Dedifferentiated amniotic fluid mesenchymal stem cell (primary cell): ENCODE measurements at regions not wholly inside any gene's neighbourhood (a gene's known extent, or its start where the extent isn't known, plus 50 kb on each side); places are given as distances from the start of the nearest gene placed in this dataset.

ENCODE experiments used
- DNase-seq: peaks from one replicate; pipeline ENCODE4 v3.0.0-alpha.2; 2016; ENCODE audit errors: extremely low spot score

GRCh38 chr2:176813156-176813555, 399.4 kb upstream of the HNRNPA3 start:
- DNase-seq: no peak

GRCh38 chr2:176813621-176814049, 399.0 kb upstream of the HNRNPA3 start:
- DNase-seq: no peak

GRCh38 chr2:176814274-176814673, 398.3 kb upstream of the HNRNPA3 start:
- no peak for DNase-seq

- DNase-seq: peak; percentile 30
These were observed 397.7 kb upstream of the HNRNPA3 start for GRCh38 chr2:176814740-176815367.

- DNase-seq: no peak
These were observed 395.5 kb upstream of the HNRNPA3 start for GRCh38 chr2:176817061-176817565.

GRCh38 chr2:176818076-176818475, 394.5 kb upstream of the HNRNPA3 start:
- DNase-seq: no peak

GRCh38 chr2:176818617-176819016, 394.0 kb upstream of the HNRNPA3 start:
- no peak for DNase-seq

GRCh38 chr2:176819306-176819705, 393.3 kb upstream of the HNRNPA3 start:
- DNase-seq: no peak

GRCh38 chr2:176820371-176820932, 392.1 kb upstream of the HNRNPA3 start:
- DNase-seq: no peak

GRCh38 chr2:176821350-176821749, 391.2 kb upstream of the HNRNPA3 start:
- no peak for DNase-seq

- no peak for DNase-seq
These were observed 390.5 kb upstream of the HNRNPA3 start for GRCh38 chr2:176822060-176822459.

- no peak for DNase-seq
These were observed 386.2 kb upstream of the HNRNPA3 start for GRCh38 chr2:176826356-176826755.

GRCh38 chr2:176826984-176827668, 385.5 kb upstream of the HNRNPA3 start:
- no peak for DNase-seq

- no peak for DNase-seq
These were observed 382.2 kb upstream of the HNRNPA3 start for GRCh38 chr2:176830362-176830761.

GRCh38 chr2:176832086-176832485, 380.5 kb upstream of the HNRNPA3 start:
- DNase-seq: no peak

- no peak for DNase-seq
These were observed 378.9 kb upstream of the HNRNPA3 start for GRCh38 chr2:176833671-176834070.

GRCh38 chr2:176834226-176834625, 378.4 kb upstream of the HNRNPA3 start:
- no peak for DNase-seq

- DNase-seq: no peak
These were observed 369.4 kb upstream of the HNRNPA3 start for GRCh38 chr2:176843208-176843607.

- DNase-seq: no peak
These were observed 368.1 kb upstream of the HNRNPA3 start for GRCh38 chr2:176844461-176844860.

GRCh38 chr2:176845718-176846117, 366.9 kb upstream of the HNRNPA3 start:
- DNase-seq: no peak

- no peak for DNase-seq
These were observed 365.0 kb upstream of the HNRNPA3 start for GRCh38 chr2:176847575-176847974.

GRCh38 chr2:176848844-176849243, 363.8 kb upstream of the HNRNPA3 start:
- no peak for DNase-seq
